MM.1S (cell line): ENCODE measurements at regions not wholly inside any gene's neighbourhood (a gene's known extent, or its start where the extent isn't known, plus 50 kb on each side); places are given as distances from the start of the nearest gene placed in this dataset.

ENCODE experiments used
- DNase-seq: peaks from one replicate; pipeline ENCODE4 v3.0.0-alpha.2; 2015
- H2AFZ ChIP-seq: fragments of 300-600 bp; sonication (generic); 2 replicates; pipeline ENCODE4 v1.6.0; 2016; ENCODE audit warnings: antibody characterized with exemption, low read length
- H3F3A ChIP-seq: fragments of 300-600 bp; sonication (generic); 2 replicates; pipeline ENCODE4 v1.6.1; 2016; ENCODE audit warnings: mild to moderate bottlenecking, antibody characterized with exemption, low read length, moderate library complexity, mixed read lengths; ENCODE audit not compliant: insufficient read depth
- H3K27ac ChIP-seq: fragments of 300-600 bp; sonication (generic); 2 replicates; pipeline ENCODE4 v1.5.1; 2016; ENCODE audit warnings: mild to moderate bottlenecking, low read length
- H3K27me3 ChIP-seq: fragments of 300-600 bp; sonication (generic); replicated peaks from 2 replicates; pipeline ENCODE4 v1.6.0; 2016; ENCODE audit warnings: low read length; ENCODE audit not compliant: insufficient read depth
- H3K36me3 ChIP-seq: fragments of 300-600 bp; sonication (generic); replicated peaks from 2 replicates; pipeline ENCODE4 v1.6.1; 2016; ENCODE audit warnings: mild to moderate bottlenecking, low read length, mixed read lengths; ENCODE audit not compliant: insufficient read depth
- H3K4me1 ChIP-seq: fragments of 300-600 bp; sonication (generic); 2 replicates; pipeline ENCODE4 v1.6.1; 2016; ENCODE audit warnings: low read length, mixed read lengths
- H3K4me2 ChIP-seq: fragments of 300-600 bp; sonication (generic); 2 replicates; pipeline ENCODE4 v1.6.0; 2016; ENCODE audit warnings: low read depth, low read length
- H3K4me3 ChIP-seq: fragments of 300-600 bp; sonication (generic); 2 replicates; pipeline ENCODE4 v1.5.1; 2016; ENCODE audit warnings: low read length, mixed read lengths
- H3K79me2 ChIP-seq: fragments of 300-600 bp; sonication (generic); 2 replicates; pipeline ENCODE4 v1.6.1; 2016; ENCODE audit warnings: mixed run types, low read length, mixed read lengths
- H3K9ac ChIP-seq: fragments of 300-600 bp; sonication (generic); 2 replicates; pipeline ENCODE4 v1.6.1; 2016; ENCODE audit warnings: low read length, mixed read lengths
- H3K9me2 ChIP-seq: fragments of 300-600 bp; sonication (generic); replicated peaks from 2 replicates; pipeline ENCODE4 v1.6.1; 2016; ENCODE audit warnings: mild to moderate bottlenecking, low read length, mixed read lengths; ENCODE audit not compliant: insufficient read depth
- H3K9me3 ChIP-seq: fragments of 300-600 bp; sonication (generic); replicated peaks from 2 replicates; pipeline ENCODE4 v1.6.1; 2016; ENCODE audit warnings: mild to moderate bottlenecking, low read length, mixed read lengths; ENCODE audit not compliant: insufficient read depth
- H4K20me1 ChIP-seq: fragments of 300-600 bp; sonication (generic); 2 replicates; pipeline ENCODE4 v1.6.1; 2016; ENCODE audit warnings: mild to moderate bottlenecking, low read length, moderate library complexity, mixed read lengths; ENCODE audit not compliant: insufficient read depth
- EZH2 ChIP-seq: fragments of 300-600 bp; sonication (generic); optimal IDR thresholded peaks from 2 replicates; pipeline ENCODE3; 2017; ENCODE audit warnings: low read depth, mild to moderate bottlenecking, antibody characterized with exemption, low read length, mixed read lengths
- EZH2phosphoT487 ChIP-seq: fragments of 300-600 bp; sonication (generic); IDR thresholded peaks from 2 replicates; pipeline ENCODE4 v1.6.1; 2018; ENCODE audit warnings: antibody characterized with exemption, low read length
- TF ChIP-seq, protein P1 (sequence below): fragments of 300-600 bp; sonication (generic); IDR thresholded peaks from 2 replicates; pipeline ENCODE4 v1.5.1; 2016; ENCODE audit warnings: antibody characterized with exemption, low read length, mixed read lengths

DNA sequence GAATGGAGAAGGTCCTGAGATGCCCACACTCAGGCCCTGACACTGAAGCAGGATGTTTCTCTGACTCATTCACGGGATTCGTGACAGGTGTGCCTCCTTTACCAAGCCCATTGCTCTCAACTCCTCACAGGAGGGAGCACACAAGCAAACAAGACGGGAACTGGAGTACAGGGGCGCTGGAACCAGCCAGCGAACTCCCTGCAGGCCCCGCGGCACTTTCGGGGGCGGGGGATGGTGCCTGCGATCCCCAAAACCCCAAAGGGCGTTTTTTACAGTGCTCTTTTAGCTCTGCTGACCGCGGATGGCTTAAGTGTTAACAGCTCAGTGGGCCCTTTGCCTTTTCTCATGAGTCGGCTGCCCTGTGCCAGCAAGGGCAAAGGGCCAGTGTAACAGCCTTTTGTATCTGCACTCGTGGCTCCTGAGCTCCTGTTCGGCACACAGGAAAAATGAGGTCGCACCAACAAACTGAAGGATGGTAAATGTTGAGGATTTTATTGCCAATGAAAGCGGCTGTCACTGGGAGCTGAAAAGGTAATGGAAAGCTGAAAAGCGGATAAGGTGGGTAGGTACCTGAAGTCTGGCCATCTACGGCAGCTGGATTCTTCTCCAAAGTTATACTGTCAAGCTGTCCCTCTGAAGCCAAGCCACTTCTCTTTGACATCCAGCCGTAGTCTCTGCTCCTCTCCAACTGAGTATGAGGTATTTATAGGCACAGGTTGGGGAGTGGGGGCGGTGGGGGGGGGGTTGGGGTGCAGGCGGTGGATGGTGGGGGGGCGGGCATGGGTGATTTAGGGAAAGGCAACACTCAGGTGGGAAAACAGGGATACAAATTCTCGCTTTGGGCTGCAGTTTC lies 65.0 kb upstream of the TRPC4 start:
- no peak overlapping the region for H3K27ac ChIP-seq
- no peak overlapping the region for H3K4me3 ChIP-seq
- H3K9me3 ChIP-seq, result no peaks in the 10 kb centered on the region
- H3K36me3 ChIP-seq, result no peaks in the 10 kb centered on the region
- no peak overlapping the region for H3K9ac ChIP-seq
- H3K27me3 ChIP-seq, result no peaks in the 10 kb centered on the region
- H4K20me1 ChIP-seq, result no peaks in the 10 kb centered on the region
- H3K4me1 ChIP-seq, result no peaks in the 10 kb centered on the region
- no peaks in the 10 kb centered on the region for H3K79me2 ChIP-seq
- no peak for DNase-seq
- H3K4me2 ChIP-seq, result no peak overlapping the region
- no peaks in the 10 kb centered on the region for H3K9me2 ChIP-seq
- H2AFZ ChIP-seq, result no peak overlapping the region
- TF ChIP-seq EZH2, result no peak
- TF ChIP-seq, protein P1, sequence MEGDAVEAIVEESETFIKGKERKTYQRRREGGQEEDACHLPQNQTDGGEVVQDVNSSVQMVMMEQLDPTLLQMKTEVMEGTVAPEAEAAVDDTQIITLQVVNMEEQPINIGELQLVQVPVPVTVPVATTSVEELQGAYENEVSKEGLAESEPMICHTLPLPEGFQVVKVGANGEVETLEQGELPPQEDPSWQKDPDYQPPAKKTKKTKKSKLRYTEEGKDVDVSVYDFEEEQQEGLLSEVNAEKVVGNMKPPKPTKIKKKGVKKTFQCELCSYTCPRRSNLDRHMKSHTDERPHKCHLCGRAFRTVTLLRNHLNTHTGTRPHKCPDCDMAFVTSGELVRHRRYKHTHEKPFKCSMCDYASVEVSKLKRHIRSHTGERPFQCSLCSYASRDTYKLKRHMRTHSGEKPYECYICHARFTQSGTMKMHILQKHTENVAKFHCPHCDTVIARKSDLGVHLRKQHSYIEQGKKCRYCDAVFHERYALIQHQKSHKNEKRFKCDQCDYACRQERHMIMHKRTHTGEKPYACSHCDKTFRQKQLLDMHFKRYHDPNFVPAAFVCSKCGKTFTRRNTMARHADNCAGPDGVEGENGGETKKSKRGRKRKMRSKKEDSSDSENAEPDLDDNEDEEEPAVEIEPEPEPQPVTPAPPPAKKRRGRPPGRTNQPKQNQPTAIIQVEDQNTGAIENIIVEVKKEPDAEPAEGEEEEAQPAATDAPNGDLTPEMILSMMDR, result no peak
- H3F3A ChIP-seq, result no peaks in the 10 kb centered on the region

DNA sequence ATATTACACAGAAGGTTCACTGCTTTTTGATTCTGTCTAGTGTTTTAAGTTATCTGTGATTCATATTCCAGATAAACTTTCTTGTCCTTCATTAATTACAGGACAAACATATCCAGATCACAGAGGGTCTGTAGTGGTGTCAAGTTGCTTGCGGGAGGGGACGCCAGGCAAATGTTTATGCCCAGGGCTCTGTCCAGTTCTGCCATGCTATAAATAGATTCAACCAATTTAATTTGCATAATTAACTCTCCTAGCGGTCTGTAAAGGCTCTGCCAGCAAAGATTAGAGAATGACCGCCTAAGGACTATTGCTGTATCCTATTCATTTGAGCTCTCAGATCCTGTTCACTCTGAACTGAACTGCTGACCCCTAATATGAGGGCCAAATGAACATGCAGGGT lies 59.7 kb upstream of the TRPC4 start:
- Histone ChIP-seq H3K4me3 (no peak overlapping the region), H3F3A (no peaks in the 10 kb centered on the region), H3K9ac (no peak overlapping the region), H2AFZ (no peak overlapping the region), H3K4me1 (no peaks in the 10 kb centered on the region), H3K36me3 (no peaks in the 10 kb centered on the region), H4K20me1 (no peaks in the 10 kb centered on the region), H3K27me3 (no peaks in the 10 kb centered on the region), H3K79me2 (no peaks in the 10 kb centered on the region), H3K9me2 (no peaks in the 10 kb centered on the region), H3K4me2 (no peak overlapping the region), H3K27ac (no peak overlapping the region), H3K9me3 (no peaks in the 10 kb centered on the region)
- no peak for TF ChIP-seq EZH2
- TF ChIP-seq, protein P1, result no peak
- TF ChIP-seq EZH2phosphoT487, result no peak
- DNase-seq, result no peak

DNA sequence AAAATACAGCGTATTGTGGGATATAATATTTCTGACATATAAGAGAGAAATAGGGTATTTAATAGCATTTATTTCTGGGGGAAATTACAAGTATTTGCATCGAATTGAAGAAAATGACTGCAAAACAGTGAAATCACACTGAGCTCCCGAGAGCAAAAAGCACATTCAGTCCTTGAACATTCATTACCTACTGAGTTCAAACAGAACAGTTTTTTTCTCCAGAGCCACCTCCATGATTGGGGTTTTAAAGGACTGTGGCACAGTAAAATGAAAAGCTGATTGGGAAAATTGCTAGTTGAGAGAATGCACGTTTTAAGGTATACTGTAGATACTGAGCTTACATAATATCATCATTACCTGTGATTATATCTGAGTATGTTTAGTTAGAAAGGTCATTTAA lies 58.0 kb upstream of the TRPC4 start:
- H3K27me3 ChIP-seq, result no peaks in the 10 kb centered on the region
- no peak overlapping the region for H3K4me3 ChIP-seq
- H3K9me3 ChIP-seq, result no peaks in the 10 kb centered on the region
- H3K9ac ChIP-seq, result no peak overlapping the region
- H3K4me2 ChIP-seq, result no peak overlapping the region
- H3K9me2 ChIP-seq, result no peaks in the 10 kb centered on the region
- H2AFZ ChIP-seq, result no peak overlapping the region
- no peaks in the 10 kb centered on the region for H4K20me1 ChIP-seq
- no peak overlapping the region for H3K27ac ChIP-seq
- H3F3A ChIP-seq, result no peaks in the 10 kb centered on the region
- no peaks in the 10 kb centered on the region for H3K79me2 ChIP-seq
- H3K4me1 ChIP-seq, result 0 out of 2 replicates have a peak, but pooled peaks cover 3% of the 10 kb centered on the region
- no peaks in the 10 kb centered on the region for H3K36me3 ChIP-seq
- TF ChIP-seq EZH2phosphoT487, result no peak
- DNase-seq, result no peak

DNA sequence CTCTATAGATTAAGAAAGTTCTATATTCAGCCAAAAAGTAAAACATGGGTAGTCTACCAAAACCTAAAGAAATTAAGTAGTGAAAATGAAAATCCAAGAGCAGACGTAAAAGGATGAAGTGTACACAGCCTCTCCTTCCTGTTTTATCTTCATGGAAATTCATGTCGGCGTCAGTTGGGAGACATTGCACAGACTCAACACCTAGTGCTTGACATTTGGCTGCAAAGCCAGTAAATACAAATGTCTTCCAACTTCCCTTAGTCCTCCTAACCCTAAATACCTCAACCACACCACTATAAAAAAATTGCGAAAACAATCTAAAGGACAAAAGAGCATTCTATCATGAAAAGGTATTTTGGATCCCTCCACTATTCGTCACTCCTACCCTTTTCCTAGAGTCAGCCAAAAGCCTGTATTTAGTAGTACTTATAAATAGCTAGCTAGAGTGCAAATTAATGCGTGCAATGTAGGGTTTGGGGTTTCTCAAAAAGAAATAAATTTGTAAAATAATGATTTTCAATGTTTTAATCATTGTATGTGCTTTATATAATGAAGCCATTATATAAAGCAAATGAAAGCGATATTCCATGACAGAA lies 56.4 kb upstream of the TRPC4 start:
- TF ChIP-seq EZH2, result no peak
- TF ChIP-seq, protein P1, result no peak
- TF ChIP-seq EZH2phosphoT487, result no peak
- no peaks in the 10 kb centered on the region for H3K9me2 ChIP-seq
- no peaks in the 10 kb centered on the region for H3F3A ChIP-seq
- H3K4me2 ChIP-seq, result no peak overlapping the region
- no peak overlapping the region for H2AFZ ChIP-seq
- no peaks in the 10 kb centered on the region for H3K36me3 ChIP-seq
- no peaks in the 10 kb centered on the region for H3K79me2 ChIP-seq
- H4K20me1 ChIP-seq, result no peaks in the 10 kb centered on the region
- no peak overlapping the region for H3K4me3 ChIP-seq
- no peaks in the 10 kb centered on the region for H3K9me3 ChIP-seq
- H3K9ac ChIP-seq, result no peak overlapping the region
- DNase-seq, result no peak
- H3K27ac ChIP-seq, result no peak overlapping the region
- H3K27me3 ChIP-seq, result no peaks in the 10 kb centered on the region
- 0 out of 2 replicates have a peak, but pooled peaks cover 3% of the 10 kb centered on the region for H3K4me1 ChIP-seq
